ENCODE measurements at regions not wholly inside any gene's neighbourhood (a gene's known extent, or its start where the extent isn't known, plus 50 kb on each side); places are given as distances from the start of the nearest gene placed in this dataset.

- 67 to 69% methylated on average over 3 of the region's 3 CpGs for WGBS, 2 experiments (ENCODE audit: low coverage in 1 of 2, low lambda C conversion rate in 2 of 2, missing lambda C conversion rate in 2 of 2)
- no peak overlapping the region for H3K4me2 ChIP-seq (ENCODE audit: unreplicated experiment)
- H3K27ac ChIP-seq: no peak overlapping the region
- DNase-seq: no peak
- no peak overlapping the region for H2AFZ ChIP-seq
- TF ChIP-seq EZH2 (IDR thresholded peaks at IDR 0.05; ENCODE audit: insufficient read depth, poor library complexity, severe bottlenecking) (no peak), EZH2phosphoT487 (IDR thresholded peaks at IDR 0.05; ENCODE audit: insufficient read depth, low read depth) (no peak)
- in situ Hi-C loops (cut with MboI): no loop called here
- H3F3A ChIP-seq (ENCODE audit: insufficient read depth): no peaks in the 10 kb centered on the region
- no peak overlapping the region for H3K4me3 ChIP-seq
- no peaks in the 10 kb centered on the region for H3K79me2 ChIP-seq (ENCODE audit: insufficient read depth)
- peaks cover 29% of the 10 kb centered on the region for H3K27me3 ChIP-seq (replicated peaks; ENCODE audit: insufficient read depth)
- no peaks in the 10 kb centered on the region for H3K9me2 ChIP-seq (ENCODE audit: insufficient read depth)
- H3K9ac ChIP-seq: no peak overlapping the region
- no peaks in the 10 kb centered on the region for H3K36me3 ChIP-seq (ENCODE audit: low read depth)
- no peaks in the 10 kb centered on the region for H3K4me1 ChIP-seq (ENCODE audit: insufficient read depth)
- H4K20me1 ChIP-seq (ENCODE audit: insufficient read depth): no peaks in the 10 kb centered on the region
- H3K9me3 ChIP-seq (ENCODE audit: low read depth): no peaks in the 10 kb centered on the region
Observed at GRCh38 chr11:33956611-33957010, 64.7 kb upstream of the LMO2 start.

GRCh38 chr11:33953289-33953688 lies 61.4 kb upstream of the LMO2 start:
- Histone ChIP-seq H3K4me3 (no peak overlapping the region), H3K4me2 (ENCODE audit: unreplicated experiment) (no peak overlapping the region), H3K9ac (no peak overlapping the region), H3K9me3 (ENCODE audit: low read depth) (no peaks in the 10 kb centered on the region), H2AFZ (no peak overlapping the region), H3K79me2 (ENCODE audit: insufficient read depth) (no peaks in the 10 kb centered on the region), H3K36me3 (ENCODE audit: low read depth) (no peaks in the 10 kb centered on the region), H3K9me2 (ENCODE audit: insufficient read depth) (no peaks in the 10 kb centered on the region), H3K4me1 (ENCODE audit: insufficient read depth) (no peaks in the 10 kb centered on the region), H3F3A (ENCODE audit: insufficient read depth) (no peaks in the 10 kb centered on the region), H3K27me3 (replicated peaks; ENCODE audit: insufficient read depth) (peaks cover 29% of the 10 kb centered on the region), H3K27ac (no peak overlapping the region), H4K20me1 (ENCODE audit: insufficient read depth) (no peaks in the 10 kb centered on the region)
- TF ChIP-seq EZH2 (IDR thresholded peaks at IDR 0.05; ENCODE audit: insufficient read depth, poor library complexity, severe bottlenecking) (no peak), EZH2phosphoT487 (IDR thresholded peaks at IDR 0.05; ENCODE audit: insufficient read depth, low read depth) (no peak)
- in situ Hi-C loops (cut with MboI): no loop called here
- DNase-seq: no peak
- 82 to 87% methylated on average over 5 of the region's 5 CpGs for WGBS, 2 experiments (ENCODE audit: low coverage in 1 of 2, low lambda C conversion rate in 2 of 2, missing lambda C conversion rate in 2 of 2)

GRCh38 chr11:33952805-33953204 lies 60.9 kb upstream of the LMO2 start:
- in situ Hi-C loops (cut with MboI): no loop called here
- no peak overlapping the region for H3K27ac ChIP-seq
- H3K4me3 ChIP-seq: no peak overlapping the region
- H2AFZ ChIP-seq: no peak overlapping the region
- H3F3A ChIP-seq (ENCODE audit: insufficient read depth): no peaks in the 10 kb centered on the region
- WGBS, 2 experiments (ENCODE audit: low coverage in 1 of 2, low lambda C conversion rate in 2 of 2, missing lambda C conversion rate in 2 of 2): 72 to 83% methylated on average over 5 of the region's 5 CpGs
- no peaks in the 10 kb centered on the region for H3K4me1 ChIP-seq (ENCODE audit: insufficient read depth)
- DNase-seq: no peak
- no peaks in the 10 kb centered on the region for H3K79me2 ChIP-seq (ENCODE audit: insufficient read depth)
- H3K36me3 ChIP-seq (ENCODE audit: low read depth): no peaks in the 10 kb centered on the region
- H3K9me2 ChIP-seq (ENCODE audit: insufficient read depth): no peaks in the 10 kb centered on the region
- no peaks in the 10 kb centered on the region for H3K9me3 ChIP-seq (ENCODE audit: low read depth)
- H4K20me1 ChIP-seq (ENCODE audit: insufficient read depth): no peaks in the 10 kb centered on the region
- H3K27me3 ChIP-seq (replicated peaks; ENCODE audit: insufficient read depth): peaks cover 29% of the 10 kb centered on the region
- H3K4me2 ChIP-seq (ENCODE audit: unreplicated experiment): no peak overlapping the region
- TF ChIP-seq EZH2phosphoT487 (IDR thresholded peaks at IDR 0.05; ENCODE audit: insufficient read depth, low read depth): no peak
- no peak for TF ChIP-seq EZH2 (IDR thresholded peaks at IDR 0.05; ENCODE audit: insufficient read depth, poor library complexity, severe bottlenecking)
- H3K9ac ChIP-seq: no peak overlapping the region

GRCh38 chr11:33949252-33949913 lies 57.5 kb upstream of the LMO2 start:
- DNase-seq: no peak
- Histone ChIP-seq H3K4me2 (ENCODE audit: unreplicated experiment) (no peak overlapping the region), H3K9me3 (ENCODE audit: low read depth) (no peaks in the 10 kb centered on the region), H3K9ac (no peak overlapping the region), H2AFZ (no peak overlapping the region), H3K79me2 (ENCODE audit: insufficient read depth) (no peaks in the 10 kb centered on the region), H3K27me3 (replicated peaks; ENCODE audit: insufficient read depth) (peaks cover 19% of the 10 kb centered on the region; the same call in 1 of the 2 replicates), H3K9me2 (ENCODE audit: insufficient read depth) (no peaks in the 10 kb centered on the region), H3K36me3 (ENCODE audit: low read depth) (no peaks in the 10 kb centered on the region), H3K4me1 (ENCODE audit: insufficient read depth) (no peaks in the 10 kb centered on the region), H3F3A (ENCODE audit: insufficient read depth) (no peaks in the 10 kb centered on the region), H3K4me3 (no peak overlapping the region), H3K27ac (no peak overlapping the region), H4K20me1 (ENCODE audit: insufficient read depth) (no peaks in the 10 kb centered on the region)
- WGBS, 2 experiments (ENCODE audit: low coverage in 1 of 2, low lambda C conversion rate in 2 of 2, missing lambda C conversion rate in 2 of 2): 64 to 67% methylated on average over 8 of the region's 8 CpGs
- in situ Hi-C loops (cut with MboI): no loop called here
- TF ChIP-seq EZH2phosphoT487 (IDR thresholded peaks at IDR 0.05; ENCODE audit: insufficient read depth, low read depth): no peak
- no peak for TF ChIP-seq EZH2 (IDR thresholded peaks at IDR 0.05; ENCODE audit: insufficient read depth, poor library complexity, severe bottlenecking)
